HL-60 (cell line): ENCODE measurements at regions not wholly inside any gene's neighbourhood (a gene's known extent, or its start where the extent isn't known, plus 50 kb on each side); places are given as distances from the start of the nearest gene placed in this dataset.

Experiments
- GABPA ChIP-seq: IDR thresholded peaks from 2 replicates; pipeline ENCODE4 v1.6.1; 2012; ENCODE audit warnings: low read depth
- POLR2AphosphoS5 ChIP-seq: IDR thresholded peaks from 2 replicates; pipeline ENCODE4 v1.6.1; 2012; ENCODE audit warnings: low read depth
- TF ChIP-seq, protein P1 (sequence below): IDR thresholded peaks from one replicate; pipeline ENCODE4 v1.5.1; 2011; ENCODE audit warnings: low read length, control low read depth, inconsistent platforms; ENCODE audit not compliant: insufficient read depth
- TF ChIP-seq, protein P2 (sequence below): IDR thresholded peaks from 2 replicates; pipeline ENCODE4 v1.6.1; 2012; ENCODE audit warnings: low read depth; ENCODE audit not compliant: insufficient replicate concordance

DNA sequence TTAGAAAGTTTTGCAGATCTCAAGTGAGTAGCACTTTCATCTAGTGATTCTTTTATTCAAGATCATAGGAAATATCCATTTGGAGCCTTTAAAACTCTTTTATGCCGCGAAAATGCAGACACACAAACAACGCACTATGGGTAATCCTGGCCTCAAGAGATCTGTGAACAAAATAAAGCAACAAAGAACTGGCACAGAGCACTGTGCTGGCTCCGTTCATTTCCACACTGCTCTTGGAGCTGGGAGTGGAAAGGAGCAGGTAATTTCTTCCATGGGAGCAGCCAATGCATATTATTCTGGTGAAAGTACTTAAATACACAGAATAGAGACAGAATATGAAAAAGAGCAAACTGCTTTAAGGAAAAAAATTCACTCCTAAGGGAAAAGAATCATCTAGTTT, 172.7 kb upstream of the FRG1 start:
- TF ChIP-seq, protein P1, sequence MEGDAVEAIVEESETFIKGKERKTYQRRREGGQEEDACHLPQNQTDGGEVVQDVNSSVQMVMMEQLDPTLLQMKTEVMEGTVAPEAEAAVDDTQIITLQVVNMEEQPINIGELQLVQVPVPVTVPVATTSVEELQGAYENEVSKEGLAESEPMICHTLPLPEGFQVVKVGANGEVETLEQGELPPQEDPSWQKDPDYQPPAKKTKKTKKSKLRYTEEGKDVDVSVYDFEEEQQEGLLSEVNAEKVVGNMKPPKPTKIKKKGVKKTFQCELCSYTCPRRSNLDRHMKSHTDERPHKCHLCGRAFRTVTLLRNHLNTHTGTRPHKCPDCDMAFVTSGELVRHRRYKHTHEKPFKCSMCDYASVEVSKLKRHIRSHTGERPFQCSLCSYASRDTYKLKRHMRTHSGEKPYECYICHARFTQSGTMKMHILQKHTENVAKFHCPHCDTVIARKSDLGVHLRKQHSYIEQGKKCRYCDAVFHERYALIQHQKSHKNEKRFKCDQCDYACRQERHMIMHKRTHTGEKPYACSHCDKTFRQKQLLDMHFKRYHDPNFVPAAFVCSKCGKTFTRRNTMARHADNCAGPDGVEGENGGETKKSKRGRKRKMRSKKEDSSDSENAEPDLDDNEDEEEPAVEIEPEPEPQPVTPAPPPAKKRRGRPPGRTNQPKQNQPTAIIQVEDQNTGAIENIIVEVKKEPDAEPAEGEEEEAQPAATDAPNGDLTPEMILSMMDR = no peak
- TF ChIP-seq, protein P2, sequence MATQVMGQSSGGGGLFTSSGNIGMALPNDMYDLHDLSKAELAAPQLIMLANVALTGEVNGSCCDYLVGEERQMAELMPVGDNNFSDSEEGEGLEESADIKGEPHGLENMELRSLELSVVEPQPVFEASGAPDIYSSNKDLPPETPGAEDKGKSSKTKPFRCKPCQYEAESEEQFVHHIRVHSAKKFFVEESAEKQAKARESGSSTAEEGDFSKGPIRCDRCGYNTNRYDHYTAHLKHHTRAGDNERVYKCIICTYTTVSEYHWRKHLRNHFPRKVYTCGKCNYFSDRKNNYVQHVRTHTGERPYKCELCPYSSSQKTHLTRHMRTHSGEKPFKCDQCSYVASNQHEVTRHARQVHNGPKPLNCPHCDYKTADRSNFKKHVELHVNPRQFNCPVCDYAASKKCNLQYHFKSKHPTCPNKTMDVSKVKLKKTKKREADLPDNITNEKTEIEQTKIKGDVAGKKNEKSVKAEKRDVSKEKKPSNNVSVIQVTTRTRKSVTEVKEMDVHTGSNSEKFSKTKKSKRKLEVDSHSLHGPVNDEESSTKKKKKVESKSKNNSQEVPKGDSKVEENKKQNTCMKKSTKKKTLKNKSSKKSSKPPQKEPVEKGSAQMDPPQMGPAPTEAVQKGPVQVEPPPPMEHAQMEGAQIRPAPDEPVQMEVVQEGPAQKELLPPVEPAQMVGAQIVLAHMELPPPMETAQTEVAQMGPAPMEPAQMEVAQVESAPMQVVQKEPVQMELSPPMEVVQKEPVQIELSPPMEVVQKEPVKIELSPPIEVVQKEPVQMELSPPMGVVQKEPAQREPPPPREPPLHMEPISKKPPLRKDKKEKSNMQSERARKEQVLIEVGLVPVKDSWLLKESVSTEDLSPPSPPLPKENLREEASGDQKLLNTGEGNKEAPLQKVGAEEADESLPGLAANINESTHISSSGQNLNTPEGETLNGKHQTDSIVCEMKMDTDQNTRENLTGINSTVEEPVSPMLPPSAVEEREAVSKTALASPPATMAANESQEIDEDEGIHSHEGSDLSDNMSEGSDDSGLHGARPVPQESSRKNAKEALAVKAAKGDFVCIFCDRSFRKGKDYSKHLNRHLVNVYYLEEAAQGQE = no peak
- TF ChIP-seq POLR2AphosphoS5 (no peak), GABPA (no peak)
